ENCODE measurements at regions not wholly inside any gene's neighbourhood (a gene's known extent, or its start where the extent isn't known, plus 50 kb on each side); places are given as distances from the start of the nearest gene placed in this dataset.

DNA sequence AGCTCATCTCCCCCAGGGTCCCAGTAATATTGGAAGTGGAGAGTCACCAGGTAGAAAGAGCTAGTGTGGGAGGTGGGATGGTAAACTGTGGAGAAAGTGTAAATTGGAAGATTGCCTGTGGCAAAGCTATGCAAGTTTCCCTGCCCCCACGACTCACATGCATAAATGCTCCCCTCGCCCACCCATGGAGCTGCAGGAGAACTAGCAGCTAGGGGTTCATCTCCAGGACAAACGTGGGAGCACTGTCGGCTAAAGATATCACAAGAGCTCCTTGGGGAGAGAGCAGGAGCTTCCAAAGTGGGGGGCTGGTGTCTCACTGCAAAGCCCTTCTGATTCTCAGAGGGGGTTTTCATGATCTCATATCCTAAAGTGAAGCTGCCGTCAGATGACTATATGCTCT is 91.4 kb upstream of the PLCL2 start:
- Histone ChIP-seq H3K27ac (ENCODE audit: low read depth, low read length, severe bottlenecking) (no peak overlapping the region), H3K4me3 (ENCODE audit: extremely low read depth, insufficient read depth, low read length, poor library complexity, severe bottlenecking) (no peak overlapping the region), H3K36me3 (ENCODE audit: control insufficient read depth, insufficient read depth, low read length) (no peaks in the 10 kb centered on the region), H3K4me1 (ENCODE audit: control insufficient read depth, insufficient read depth, low read length, poor library complexity, severe bottlenecking) (no peaks in the 10 kb centered on the region), H3K9me3 (ENCODE audit: control insufficient read depth, low read length) (no peaks in the 10 kb centered on the region)
- WGBS, 2 experiments (ENCODE audit: insufficient coverage in 2 of 2), result 46 to 50% methylated on average over 3 of the region's 5 CpGs

GRCh38 chr3:16794257-16794656 is 90.5 kb upstream of the PLCL2 start:
- Histone ChIP-seq H3K27ac (ENCODE audit: low read depth, low read length, severe bottlenecking) (no peak overlapping the region), H3K4me1 (ENCODE audit: control insufficient read depth, insufficient read depth, low read length, poor library complexity, severe bottlenecking) (no peaks in the 10 kb centered on the region), H3K9me3 (ENCODE audit: control insufficient read depth, low read length) (no peaks in the 10 kb centered on the region), H3K4me3 (ENCODE audit: extremely low read depth, insufficient read depth, low read length, poor library complexity, severe bottlenecking) (no peak overlapping the region), H3K36me3 (ENCODE audit: control insufficient read depth, insufficient read depth, low read length) (no peaks in the 10 kb centered on the region)

GRCh38 chr3:16795581-16795980 is 89.2 kb upstream of the PLCL2 start:
- Histone ChIP-seq H3K4me3 (ENCODE audit: extremely low read depth, insufficient read depth, low read length, poor library complexity, severe bottlenecking) (no peak overlapping the region), H3K36me3 (ENCODE audit: control insufficient read depth, insufficient read depth, low read length) (no peaks in the 10 kb centered on the region), H3K27ac (ENCODE audit: low read depth, low read length, severe bottlenecking) (no peak overlapping the region), H3K4me1 (ENCODE audit: control insufficient read depth, insufficient read depth, low read length, poor library complexity, severe bottlenecking) (peaks cover 1% of the 10 kb centered on the region), H3K9me3 (ENCODE audit: control insufficient read depth, low read length) (no peaks in the 10 kb centered on the region)
- WGBS, 2 experiments (ENCODE audit: insufficient coverage in 2 of 2), result 83% methylated on average over 1 of the region's 2 CpGs; no CpG with 5 or more reads in 1 of the 2 experiments

- H3K36me3 ChIP-seq (ENCODE audit: control insufficient read depth, insufficient read depth, low read length), result no peaks in the 10 kb centered on the region
- no peak overlapping the region for H3K27ac ChIP-seq (ENCODE audit: low read depth, low read length, severe bottlenecking)
- no peaks in the 10 kb centered on the region for H3K9me3 ChIP-seq (ENCODE audit: control insufficient read depth, low read length)
- peaks cover 4% of the 10 kb centered on the region for H3K4me1 ChIP-seq (ENCODE audit: control insufficient read depth, insufficient read depth, low read length, poor library complexity, severe bottlenecking)
- no CpG with 5 or more reads among the region's 1 CpG for WGBS, 2 experiments (ENCODE audit: insufficient coverage in 2 of 2)
- H3K4me3 ChIP-seq (ENCODE audit: extremely low read depth, insufficient read depth, low read length, poor library complexity, severe bottlenecking), result no peak overlapping the region
Observed at GRCh38 chr3:16797831-16798230, 86.9 kb upstream of the PLCL2 start.

DNA sequence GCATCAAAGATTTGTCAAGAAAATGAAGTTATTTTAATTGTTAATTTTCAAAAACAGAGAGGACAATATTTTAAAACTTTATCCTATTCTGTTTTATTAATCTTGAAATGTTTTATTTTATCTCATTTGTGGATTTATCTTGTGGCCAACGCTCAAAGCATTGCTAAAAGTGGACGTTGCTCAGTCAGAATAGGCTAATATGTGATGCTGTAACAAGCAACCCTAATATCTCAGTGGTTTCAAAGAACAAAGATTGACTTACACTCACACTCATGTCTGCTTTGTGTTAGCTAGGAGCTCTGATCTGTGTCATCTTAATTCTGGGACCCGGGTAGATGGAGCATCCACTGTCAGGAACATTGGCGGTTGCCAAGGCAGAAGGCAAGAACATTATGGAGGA is 86.0 kb upstream of the PLCL2 start:
- 94 to 100% methylated on average over 1 to 2 of the region's 4 CpGs for WGBS, 2 experiments (ENCODE audit: insufficient coverage in 2 of 2)
- no peaks in the 10 kb centered on the region for H3K36me3 ChIP-seq (ENCODE audit: control insufficient read depth, insufficient read depth, low read length)
- no peak overlapping the region for H3K4me3 ChIP-seq (ENCODE audit: extremely low read depth, insufficient read depth, low read length, poor library complexity, severe bottlenecking)
- H3K4me1 ChIP-seq (ENCODE audit: control insufficient read depth, insufficient read depth, low read length, poor library complexity, severe bottlenecking), result peaks cover 4% of the 10 kb centered on the region
- H3K9me3 ChIP-seq (ENCODE audit: control insufficient read depth, low read length), result no peaks in the 10 kb centered on the region
- H3K27ac ChIP-seq (ENCODE audit: low read depth, low read length, severe bottlenecking), result no peak overlapping the region

- WGBS, 2 experiments (ENCODE audit: insufficient coverage in 2 of 2), result 33 to 93% methylated on average over 1 to 3 of the region's 3 CpGs
- H3K4me3 ChIP-seq (ENCODE audit: extremely low read depth, insufficient read depth, low read length, poor library complexity, severe bottlenecking), result no peak overlapping the region
- no peak overlapping the region for H3K27ac ChIP-seq (ENCODE audit: low read depth, low read length, severe bottlenecking)
- H3K9me3 ChIP-seq (ENCODE audit: control insufficient read depth, low read length), result no peaks in the 10 kb centered on the region
- no peaks in the 10 kb centered on the region for H3K36me3 ChIP-seq (ENCODE audit: control insufficient read depth, insufficient read depth, low read length)
- peaks cover 4% of the 10 kb centered on the region for H3K4me1 ChIP-seq (ENCODE audit: control insufficient read depth, insufficient read depth, low read length, poor library complexity, severe bottlenecking)
Observed at GRCh38 chr3:16800361-16800760, 84.4 kb upstream of the PLCL2 start.

DNA sequence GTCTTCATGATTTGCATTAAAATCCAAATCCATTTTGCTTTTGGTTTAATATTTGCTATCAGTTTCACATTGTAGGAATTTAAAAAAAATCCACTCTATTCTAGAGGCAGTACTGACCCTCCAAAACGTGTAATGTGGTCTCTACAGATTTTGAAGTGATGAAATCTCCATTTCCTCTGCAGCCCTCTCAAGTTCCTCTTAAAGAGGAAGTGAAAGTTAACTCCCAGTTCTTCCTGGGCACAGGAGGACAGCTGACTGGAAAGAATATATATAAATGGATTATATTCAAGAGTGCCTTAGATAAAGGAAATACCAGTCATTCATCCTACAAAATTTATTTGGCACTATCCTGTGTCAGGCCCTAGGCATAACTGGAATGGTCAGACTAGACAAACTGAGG is 83.5 kb upstream of the PLCL2 start:
- Histone ChIP-seq H3K4me3 (ENCODE audit: extremely low read depth, insufficient read depth, low read length, poor library complexity, severe bottlenecking) (no peak overlapping the region), H3K36me3 (ENCODE audit: control insufficient read depth, insufficient read depth, low read length) (no peaks in the 10 kb centered on the region), H3K4me1 (ENCODE audit: control insufficient read depth, insufficient read depth, low read length, poor library complexity, severe bottlenecking) (peaks cover 4% of the 10 kb centered on the region), H3K27ac (ENCODE audit: low read depth, low read length, severe bottlenecking) (no peak overlapping the region), H3K9me3 (ENCODE audit: control insufficient read depth, low read length) (no peaks in the 10 kb centered on the region)
- WGBS, 2 experiments (ENCODE audit: insufficient coverage in 2 of 2), result no CpG with 5 or more reads among the region's 1 CpG

DNA sequence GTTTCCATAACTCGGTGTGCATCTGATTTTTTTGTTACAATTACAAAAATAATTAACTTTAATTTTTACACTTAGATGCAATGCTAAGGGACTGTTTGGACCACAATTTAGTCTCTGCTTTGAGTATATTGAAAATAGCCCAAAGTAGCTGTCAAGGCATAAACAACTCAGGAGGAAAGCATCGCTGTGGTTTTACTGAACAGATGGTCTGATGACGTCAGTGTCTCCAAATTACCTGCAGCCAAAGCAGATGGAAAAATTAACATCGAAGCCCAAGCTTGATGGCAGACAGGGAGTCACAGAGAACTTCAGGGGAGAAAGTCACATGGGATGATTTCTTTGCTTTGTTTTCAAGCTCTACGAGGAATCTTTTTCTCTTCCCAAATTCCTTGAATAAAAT is 83.1 kb upstream of the PLCL2 start:
- H3K4me1 ChIP-seq (ENCODE audit: control insufficient read depth, insufficient read depth, low read length, poor library complexity, severe bottlenecking), result peaks cover 4% of the 10 kb centered on the region
- WGBS, 2 experiments (ENCODE audit: insufficient coverage in 2 of 2), result 94% methylated on average over 3 to 4 of the region's 5 CpGs
- H3K27ac ChIP-seq (ENCODE audit: low read depth, low read length, severe bottlenecking), result no peak overlapping the region
- H3K9me3 ChIP-seq (ENCODE audit: control insufficient read depth, low read length), result no peaks in the 10 kb centered on the region
- no peaks in the 10 kb centered on the region for H3K36me3 ChIP-seq (ENCODE audit: control insufficient read depth, insufficient read depth, low read length)
- H3K4me3 ChIP-seq (ENCODE audit: extremely low read depth, insufficient read depth, low read length, poor library complexity, severe bottlenecking), result no peak overlapping the region

DNA sequence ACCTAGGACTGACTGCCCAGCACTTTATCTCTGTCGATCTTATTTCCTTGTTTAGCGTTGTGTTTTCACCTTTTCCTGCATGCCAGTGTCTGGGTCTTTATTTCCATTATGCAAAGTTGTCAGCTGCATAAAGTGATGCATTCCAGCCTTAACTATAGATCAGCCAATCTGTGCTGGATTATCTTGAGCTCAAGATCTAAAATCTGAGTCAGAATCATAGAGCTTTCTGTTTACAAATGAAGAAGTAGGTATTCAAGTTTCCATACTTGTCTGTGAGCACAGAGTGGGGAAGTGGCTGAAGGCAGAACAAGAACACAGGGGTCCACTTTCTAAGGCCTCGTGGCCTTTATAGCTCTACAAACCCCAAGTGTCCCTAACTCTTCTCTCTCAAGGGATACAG is 82.4 kb upstream of the PLCL2 start:
- Histone ChIP-seq H3K36me3 (ENCODE audit: control insufficient read depth, insufficient read depth, low read length) (no peaks in the 10 kb centered on the region), H3K27ac (ENCODE audit: low read depth, low read length, severe bottlenecking) (no peak overlapping the region), H3K4me1 (ENCODE audit: control insufficient read depth, insufficient read depth, low read length, poor library complexity, severe bottlenecking) (peaks cover 4% of the 10 kb centered on the region), H3K4me3 (ENCODE audit: extremely low read depth, insufficient read depth, low read length, poor library complexity, severe bottlenecking) (no peak overlapping the region), H3K9me3 (ENCODE audit: control insufficient read depth, low read length) (no peaks in the 10 kb centered on the region)
- WGBS, 2 experiments (ENCODE audit: insufficient coverage in 2 of 2), result 79 to 96% methylated on average over 2 of the region's 3 CpGs

- H3K36me3 ChIP-seq (ENCODE audit: control insufficient read depth, insufficient read depth, low read length), result no peaks in the 10 kb centered on the region
- H3K9me3 ChIP-seq (ENCODE audit: control insufficient read depth, low read length), result no peaks in the 10 kb centered on the region
- WGBS, 2 experiments (ENCODE audit: insufficient coverage in 2 of 2), result 90 to 100% methylated on average over 2 of the region's 4 CpGs
- H3K4me3 ChIP-seq (ENCODE audit: extremely low read depth, insufficient read depth, low read length, poor library complexity, severe bottlenecking), result no peak overlapping the region
- H3K4me1 ChIP-seq (ENCODE audit: control insufficient read depth, insufficient read depth, low read length, poor library complexity, severe bottlenecking), result peaks cover 4% of the 10 kb centered on the region
- no peak overlapping the region for H3K27ac ChIP-seq (ENCODE audit: low read depth, low read length, severe bottlenecking)
Observed at GRCh38 chr3:16803019-16803418, 81.7 kb upstream of the PLCL2 start.

GRCh38 chr3:16807391-16807790 is 77.4 kb upstream of the PLCL2 start:
- no peaks in the 10 kb centered on the region for H3K4me1 ChIP-seq (ENCODE audit: control insufficient read depth, insufficient read depth, low read length, poor library complexity, severe bottlenecking)
- no peaks in the 10 kb centered on the region for H3K36me3 ChIP-seq (ENCODE audit: control insufficient read depth, insufficient read depth, low read length)
- H3K9me3 ChIP-seq (ENCODE audit: control insufficient read depth, low read length), result no peaks in the 10 kb centered on the region
- 82 to 93% methylated on average over 2 to 5 of the region's 6 CpGs for WGBS, 2 experiments (ENCODE audit: insufficient coverage in 2 of 2)
- no peak overlapping the region for H3K4me3 ChIP-seq (ENCODE audit: extremely low read depth, insufficient read depth, low read length, poor library complexity, severe bottlenecking)
- H3K27ac ChIP-seq (ENCODE audit: low read depth, low read length, severe bottlenecking), result no peak overlapping the region

All from mesodermal cell (in vitro differentiated cells).